ENCODE measurements at regions not wholly inside any gene's neighbourhood (a gene's known extent, or its start where the extent isn't known, plus 50 kb on each side); places are given as distances from the start of the nearest gene placed in this dataset.
"Not testable (repeated sequence)": the region's sequence is repeated elsewhere in the genome, so short reads cannot be mapped to it uniquely, and the experiment has no call there.

GRCh38 chr10:37733822-37734221, 123.6 kb downstream of the ZNF248 start:
- no peak for DNase-seq

GRCh38 chr10:37732685-37733084, 124.7 kb downstream of the ZNF248 start:
- DNase-seq = no peak

- DNase-seq = no peak
Measured at GRCh38 chr10:37728830-37729229, 128.6 kb downstream of the ZNF248 start.

GRCh38 chr10:37727491-37728352, 129.7 kb downstream of the ZNF248 start:
- DNase-seq = no peak

- DNase-seq = no peak
Measured at GRCh38 chr10:37721100-37721499, 136.3 kb downstream of the ZNF248 start.

GRCh38 chr10:37718060-37718459, 139.3 kb downstream of the ZNF248 start:
- DNase-seq = not testable (repeated sequence)

GRCh38 chr10:37713642-37714041, 143.8 kb downstream of the ZNF248 start:
- DNase-seq = no peak

GRCh38 chr10:37713132-37713501, 144.3 kb downstream of the ZNF248 start:
- DNase-seq = no peak

GRCh38 chr10:37712489-37713131, 144.8 kb downstream of the ZNF248 start:
- DNase-seq = no peak

- no peak for DNase-seq
Measured at GRCh38 chr10:37711617-37712488, 145.6 kb downstream of the ZNF248 start.

- no peak for DNase-seq
Measured at GRCh38 chr10:37710831-37711616, 146.4 kb downstream of the ZNF248 start.

- no peak for DNase-seq
Measured at GRCh38 chr10:37707829-37708578, 149.4 kb downstream of the ZNF248 start.

- DNase-seq = no peak
Measured at GRCh38 chr10:37704566-37704965, 152.8 kb downstream of the ZNF248 start.

GRCh38 chr10:37703833-37704382, 153.5 kb downstream of the ZNF248 start:
- DNase-seq = no peak

GRCh38 chr10:37703114-37703513, 154.3 kb downstream of the ZNF248 start:
- no peak for DNase-seq

- DNase-seq = no peak
Measured at GRCh38 chr10:37701781-37702493, 155.5 kb downstream of the ZNF248 start.

- no peak for DNase-seq
Measured at GRCh38 chr10:37700886-37701780, 156.3 kb downstream of the ZNF248 start.

GRCh38 chr10:37687581-37687980, 169.8 kb downstream of the ZNF248 start:
- DNase-seq = no peak
